ENCODE measurements at regions not wholly inside any gene's neighbourhood (a gene's known extent, or its start where the extent isn't known, plus 50 kb on each side); places are given as distances from the start of the nearest gene placed in this dataset.
"Not testable (repeated sequence)": the region's sequence is repeated elsewhere in the genome, so short reads cannot be mapped to it uniquely, and the experiment has no call there.

- DNase-seq: not testable (repeated sequence)
Measured at GRCh38 chr1:25171013-25171412, 61.3 kb downstream of the SYF2 start.

GRCh38 chr1:25170439-25170838, 61.9 kb downstream of the SYF2 start:
- DNase-seq: no peak

DNA sequence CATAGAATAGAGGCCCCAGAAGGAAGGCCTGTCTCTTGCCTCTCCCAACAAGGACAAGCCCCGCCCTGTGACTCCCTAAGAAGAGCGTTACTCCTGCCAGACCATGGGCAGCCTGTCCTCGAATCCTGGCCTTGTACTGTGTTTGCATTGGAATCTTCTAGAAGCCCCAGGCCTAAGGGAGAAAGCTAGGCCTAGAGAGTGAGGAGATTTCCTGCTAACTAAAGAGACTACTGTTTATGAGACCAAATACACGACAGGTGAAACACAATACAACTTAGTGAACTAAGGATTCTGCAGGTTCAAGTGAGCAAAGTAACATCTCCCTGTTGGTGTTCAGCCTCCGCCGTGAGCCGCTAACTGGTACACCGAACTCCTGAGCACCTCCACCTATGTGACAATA, 62.7 kb downstream of the SYF2 start:
- DNase-seq: no peak

- no peak for DNase-seq
Measured at GRCh38 chr1:25169168-25169567, 63.1 kb downstream of the SYF2 start.

GRCh38 chr1:25168193-25169071, 63.9 kb downstream of the SYF2 start:
- no peak for DNase-seq

GRCh38 chr1:25167269-25168192, 64.8 kb downstream of the SYF2 start:
- DNase-seq: peak; percentile 11

DNA sequence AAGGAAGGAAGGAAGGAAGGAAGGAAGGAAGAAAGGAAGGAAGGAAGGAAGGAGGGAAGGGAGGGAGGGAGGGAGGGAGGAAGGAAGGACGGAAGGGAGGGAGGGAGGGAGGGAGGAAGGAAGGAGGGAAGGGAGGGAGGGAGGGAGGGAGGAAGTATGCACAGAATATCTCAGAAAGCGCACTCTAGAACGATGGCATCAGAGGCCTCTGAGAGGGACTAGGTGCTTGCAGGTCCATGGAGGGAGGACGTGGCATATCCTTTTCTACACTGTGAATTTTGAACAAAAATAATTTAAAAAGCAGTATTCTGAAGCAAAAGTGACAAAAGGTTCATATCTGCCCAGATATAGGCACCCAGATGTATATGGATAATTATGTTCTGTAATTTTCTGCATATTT, 65.5 kb downstream of the SYF2 start:
- no peak for DNase-seq

DNA sequence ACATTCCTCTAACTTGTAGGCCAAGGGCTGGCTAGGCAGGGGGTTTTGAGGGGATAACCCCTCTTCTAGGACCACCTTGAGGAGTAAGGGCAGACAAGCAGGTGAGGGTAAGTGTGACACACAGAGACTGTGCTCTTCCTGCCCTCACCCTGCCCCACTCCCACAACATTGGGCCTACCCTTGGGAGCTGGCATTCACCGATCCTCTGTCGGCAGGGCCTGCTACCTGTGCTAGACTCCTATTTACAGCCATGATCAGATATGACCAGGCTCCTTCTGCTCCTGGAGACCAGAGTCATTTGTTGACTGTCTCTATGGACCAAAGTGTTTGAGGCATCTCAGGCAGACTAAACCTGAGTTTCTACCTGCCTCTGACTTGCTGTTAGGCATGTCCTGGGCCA, 68.3 kb downstream of the SYF2 start:
- no peak for DNase-seq

- no peak for DNase-seq
Measured at GRCh38 chr1:25161981-25162380, 70.3 kb downstream of the SYF2 start.

DNA sequence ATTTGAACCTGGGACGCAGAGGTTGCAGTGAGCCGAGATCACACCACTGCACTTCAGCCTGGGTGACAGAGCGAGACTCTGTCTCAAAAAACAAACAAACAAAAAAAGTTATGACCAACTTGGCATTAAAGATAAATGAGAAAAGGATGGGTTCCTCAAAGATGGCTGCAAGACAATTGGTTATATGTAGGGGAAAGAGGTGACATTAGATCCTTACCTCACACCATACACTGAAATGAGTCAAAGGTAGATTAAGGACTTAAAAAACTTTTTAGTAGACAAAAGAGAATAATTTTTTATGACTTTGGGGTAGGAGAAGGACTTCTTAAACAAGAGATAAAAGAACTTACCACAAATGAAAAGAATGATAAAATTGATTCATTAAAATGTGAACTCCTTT, 74.5 kb downstream of the SYF2 start:
- no peak for DNase-seq

DNA sequence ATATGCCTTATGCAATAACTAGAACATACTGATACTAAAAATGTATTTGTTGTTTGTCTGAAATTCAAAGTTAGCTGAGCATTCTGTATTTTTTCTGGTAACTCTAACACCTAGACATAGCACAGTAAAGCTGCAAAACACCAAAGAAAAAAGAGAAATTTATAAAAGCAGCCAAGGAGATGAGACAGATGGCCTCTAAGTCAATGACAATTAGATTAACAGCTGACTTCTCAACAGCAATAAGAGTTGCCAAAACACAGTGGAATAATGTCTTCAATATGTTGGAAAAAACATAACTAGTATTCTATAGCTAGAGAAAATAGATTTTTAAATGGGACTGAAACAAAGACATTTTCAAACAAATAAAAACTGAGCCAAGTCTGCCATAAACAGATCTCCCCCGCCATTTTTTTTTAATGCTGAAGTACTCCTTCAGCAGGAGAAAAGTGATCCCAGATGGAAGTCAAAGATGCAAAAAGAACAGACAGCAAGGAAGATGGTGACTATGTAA, 81.3 kb downstream of the SYF2 start:
- DNase-seq: no peak

GRCh38 chr1:25148673-25149300, 83.5 kb downstream of the SYF2 start:
- no peak for DNase-seq

- no peak for DNase-seq
Measured at GRCh38 chr1:25146451-25146855, 85.8 kb downstream of the SYF2 start.

GRCh38 chr1:25145775-25146393, 86.4 kb downstream of the SYF2 start:
- DNase-seq: no peak

GRCh38 chr1:25140073-25140797, 92.1 kb downstream of the SYF2 start:
- no peak for DNase-seq

DNA sequence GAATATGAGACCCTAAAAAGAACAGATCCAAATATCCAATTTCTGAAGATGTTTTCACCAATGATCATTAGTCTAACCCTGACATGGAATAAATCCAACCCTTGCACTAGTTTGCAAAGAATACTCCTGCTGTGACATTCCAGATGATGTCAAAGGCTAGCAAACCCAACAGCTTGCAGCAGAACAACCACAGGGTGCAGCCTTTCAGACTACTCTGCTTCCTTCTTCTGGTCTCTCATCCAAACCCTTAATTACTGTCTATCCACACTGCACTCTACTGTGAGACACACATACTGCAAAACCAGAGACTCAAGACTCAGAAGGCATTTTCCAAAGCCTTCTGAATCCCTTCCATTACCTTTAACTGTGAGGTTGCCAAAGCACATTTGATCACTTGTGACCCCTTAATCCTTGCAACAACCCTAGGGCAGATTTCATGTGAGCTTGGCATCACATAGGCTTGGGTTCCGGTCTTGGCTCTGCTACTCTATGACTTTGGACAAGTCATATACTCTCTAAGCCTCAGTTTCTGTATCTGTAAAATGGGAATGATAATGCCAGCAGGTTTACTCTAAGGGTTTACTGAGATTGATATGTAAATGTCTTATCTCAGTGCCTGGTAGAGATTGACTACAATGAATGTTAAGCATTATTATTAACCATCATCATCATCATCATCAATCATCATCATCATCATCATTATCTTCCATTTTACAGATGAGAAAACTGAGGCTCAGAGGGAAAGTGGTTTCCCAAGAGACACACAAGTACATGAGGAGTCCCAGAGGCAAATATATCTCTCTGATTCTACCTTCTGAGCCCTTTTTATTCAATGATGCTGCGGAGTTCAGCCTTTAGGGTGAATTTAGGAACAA, 94.5 kb downstream of the SYF2 start:
- no peak for DNase-seq

- DNase-seq: no peak
Measured at GRCh38 chr1:25137106-25137505, 95.2 kb downstream of the SYF2 start.

DNA sequence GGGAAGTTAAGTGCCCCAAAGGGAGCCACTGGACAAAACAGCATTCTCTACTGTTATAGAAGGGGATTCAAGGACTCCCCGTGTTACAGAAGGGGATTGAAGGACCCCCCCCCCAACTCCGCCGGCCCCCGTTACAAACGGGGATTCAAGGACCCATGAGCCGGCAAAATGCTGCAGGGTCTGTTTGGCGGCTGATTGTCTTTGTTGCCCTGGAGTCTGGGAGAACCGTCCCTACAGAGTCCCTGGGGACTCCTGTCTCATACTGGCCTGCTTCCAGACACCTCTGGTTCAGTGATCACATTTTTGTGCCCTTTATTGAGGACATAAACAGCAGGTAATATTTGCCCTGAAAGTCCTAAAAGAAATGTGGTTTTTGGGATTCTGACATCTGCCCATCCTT, 96.4 kb downstream of the SYF2 start:
- no peak for DNase-seq

- DNase-seq: no peak
Measured at GRCh38 chr1:25134801-25135461, 97.4 kb downstream of the SYF2 start.

DNA sequence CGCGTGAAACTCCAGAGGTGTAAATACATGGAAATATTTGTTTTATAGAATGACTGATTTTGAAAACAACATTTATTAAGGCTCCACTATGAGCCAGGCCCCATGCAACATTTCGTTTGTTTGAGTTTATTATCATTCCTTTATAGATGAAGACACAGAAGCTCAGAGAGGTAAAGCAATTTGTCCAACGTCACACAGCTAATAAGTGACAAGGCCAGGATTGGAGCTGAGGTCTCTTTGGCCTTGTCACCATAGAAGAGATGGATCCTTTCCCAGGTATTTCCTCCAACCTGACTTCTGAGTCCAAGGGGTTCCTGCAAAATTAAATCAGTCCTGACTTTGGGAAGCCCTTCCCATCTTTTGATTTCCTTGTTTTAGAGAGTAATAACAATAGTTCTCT, 98.0 kb downstream of the SYF2 start:
- DNase-seq: no peak

All from NCI-H146 (cell line).